ENCODE measurements at regions not wholly inside any gene's neighbourhood (a gene's known extent, or its start where the extent isn't known, plus 50 kb on each side); places are given as distances from the start of the nearest gene placed in this dataset.

DNA sequence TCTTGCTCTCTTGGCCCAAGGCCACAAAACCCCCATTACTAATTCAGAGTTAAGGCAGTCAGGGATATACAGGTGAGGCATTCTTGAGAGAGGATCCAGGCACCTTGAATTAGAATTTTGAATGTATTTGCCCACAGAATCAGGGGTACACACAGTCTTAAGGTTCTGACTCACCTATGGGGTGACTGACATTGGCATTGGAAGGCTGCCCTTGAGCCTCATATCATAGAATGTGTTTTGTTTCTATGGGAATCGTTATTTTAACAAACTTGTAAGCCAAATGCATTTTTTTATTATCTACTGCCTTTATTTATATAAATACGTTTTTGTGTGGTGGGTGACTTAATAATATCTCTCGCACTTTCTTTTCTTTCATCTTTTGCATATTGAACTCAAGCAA lies 218.6 kb upstream of the CITED2 start:
- DNase-seq (ENCODE audit: low spot score) = no peak

- no peak for DNase-seq (ENCODE audit: low spot score)
Measured at GRCh38 chr6:139592011-139592410, 217.6 kb upstream of the CITED2 start.

DNA sequence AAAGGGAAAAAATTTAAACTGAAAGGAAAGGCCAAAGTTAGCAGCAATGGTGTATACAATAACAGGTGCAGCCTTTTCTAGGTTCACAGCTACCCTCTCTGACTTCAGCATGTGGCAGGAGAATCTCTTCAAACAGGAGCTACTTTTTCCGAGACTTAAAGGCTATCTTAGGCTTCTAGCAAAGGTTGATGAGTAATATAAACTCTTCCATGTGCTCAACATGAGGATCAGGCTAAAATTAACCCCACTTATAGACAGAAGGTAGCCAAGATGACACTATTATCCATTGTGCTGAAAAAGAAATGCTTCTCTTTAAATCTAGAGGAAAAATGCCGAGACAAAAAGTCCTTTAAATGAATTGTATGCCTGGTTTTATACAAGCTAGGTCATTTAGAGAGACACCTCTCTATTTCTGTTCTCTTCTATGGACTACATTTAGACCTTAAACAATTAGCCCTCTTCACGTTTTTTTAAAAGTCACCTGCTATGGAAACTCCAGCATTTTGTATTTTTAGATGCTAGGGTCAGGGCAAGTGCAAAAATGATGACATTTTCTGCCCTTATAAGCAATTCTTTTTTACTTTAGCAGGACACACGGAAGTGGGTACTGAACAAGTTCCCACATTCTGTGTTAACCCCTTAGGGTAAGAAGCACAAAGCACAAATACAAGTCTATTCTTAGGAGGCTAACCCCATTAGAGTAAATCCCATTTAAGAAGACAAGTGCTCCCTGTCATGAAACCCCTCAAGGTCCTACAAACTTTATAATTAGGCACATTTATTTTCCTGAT lies 216.8 kb upstream of the CITED2 start:
- DNase-seq (ENCODE audit: low spot score) = no peak

- no peak for DNase-seq (ENCODE audit: low spot score)
Measured at GRCh38 chr6:139590206-139590605, 215.8 kb upstream of the CITED2 start.

DNA sequence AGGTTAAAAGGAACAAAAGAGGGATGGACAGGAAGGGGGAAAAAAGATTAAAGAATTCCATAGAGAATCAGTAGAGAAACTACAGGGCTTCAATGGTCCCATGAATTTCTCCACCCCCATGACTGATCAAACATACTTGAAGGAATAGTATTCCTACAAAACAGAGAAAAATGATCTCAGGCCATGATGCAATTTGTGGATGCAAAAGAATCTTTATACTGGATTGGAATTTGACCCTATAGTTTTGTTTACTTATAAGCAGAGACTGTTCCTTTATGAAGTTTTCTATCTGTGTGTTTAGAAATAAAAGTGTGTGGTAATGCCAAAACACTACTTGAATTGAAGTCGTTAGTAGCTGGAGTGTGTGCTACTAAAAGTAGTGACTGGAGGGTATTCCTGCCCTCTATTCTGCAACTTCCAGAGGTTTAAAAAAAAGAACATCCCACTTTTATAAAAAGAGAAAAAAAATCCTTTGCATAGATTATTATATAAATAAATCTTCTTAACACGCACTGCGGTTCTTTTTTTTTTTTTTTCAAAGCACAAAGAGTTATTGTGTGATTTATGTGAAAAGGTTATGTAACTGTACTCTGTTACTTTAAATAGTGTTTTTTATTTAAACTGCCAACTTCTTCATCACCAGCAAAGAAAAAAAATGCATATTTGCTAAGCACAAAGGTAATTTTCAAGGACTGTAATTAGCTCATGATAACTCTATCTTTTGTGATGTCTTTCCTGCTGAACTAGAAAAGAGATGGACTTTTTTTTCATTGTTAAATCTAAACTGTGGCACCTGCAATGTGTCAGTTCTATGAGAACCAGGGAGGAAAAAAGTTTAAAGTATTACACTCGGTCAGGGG lies 214.5 kb upstream of the CITED2 start:
- DNase-seq (ENCODE audit: low spot score) = no peak

- DNase-seq (ENCODE audit: low spot score) = no peak
Measured at GRCh38 chr6:139588076-139588639, 213.7 kb upstream of the CITED2 start.

DNA sequence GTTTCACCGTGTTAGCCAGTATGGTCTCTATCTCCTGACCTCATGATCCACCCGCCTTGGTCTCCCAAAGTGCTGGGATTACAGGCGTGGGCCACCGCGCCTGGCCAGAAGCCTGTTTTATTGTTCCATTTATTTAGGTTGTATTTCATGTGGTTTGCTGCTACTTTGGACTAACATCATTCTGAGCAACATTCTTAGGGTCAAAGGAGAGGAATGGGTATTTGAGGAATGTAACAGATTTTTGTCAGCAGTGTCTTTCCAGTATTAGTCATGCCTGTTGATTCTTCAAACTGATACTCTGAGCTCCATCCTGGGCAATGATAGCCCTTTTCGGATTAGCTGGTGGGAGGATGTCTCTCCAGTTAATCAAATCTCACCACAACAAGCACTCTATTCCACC lies 213.0 kb upstream of the CITED2 start:
- DNase-seq (ENCODE audit: low spot score) = no peak

DNA sequence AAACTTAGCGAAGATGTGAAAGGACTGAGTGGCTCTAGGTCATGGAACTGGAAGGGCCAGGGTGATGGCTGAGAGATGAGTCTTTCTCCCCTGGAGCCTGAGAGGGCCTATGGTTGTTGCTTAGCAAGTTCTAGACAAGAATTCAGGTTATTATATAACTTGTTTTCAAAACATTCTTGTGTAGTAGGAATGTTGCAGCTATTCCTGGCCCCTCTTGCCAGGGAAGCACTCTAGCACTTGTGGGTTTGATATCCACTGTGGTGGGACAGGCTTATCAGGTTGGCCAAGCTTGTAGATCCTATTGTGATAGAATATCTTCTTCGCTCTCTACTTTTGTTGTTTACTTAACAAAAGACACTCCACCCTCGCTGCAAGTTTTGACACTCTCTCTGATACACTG lies 211.8 kb upstream of the CITED2 start:
- no peak for DNase-seq (ENCODE audit: low spot score)

DNA sequence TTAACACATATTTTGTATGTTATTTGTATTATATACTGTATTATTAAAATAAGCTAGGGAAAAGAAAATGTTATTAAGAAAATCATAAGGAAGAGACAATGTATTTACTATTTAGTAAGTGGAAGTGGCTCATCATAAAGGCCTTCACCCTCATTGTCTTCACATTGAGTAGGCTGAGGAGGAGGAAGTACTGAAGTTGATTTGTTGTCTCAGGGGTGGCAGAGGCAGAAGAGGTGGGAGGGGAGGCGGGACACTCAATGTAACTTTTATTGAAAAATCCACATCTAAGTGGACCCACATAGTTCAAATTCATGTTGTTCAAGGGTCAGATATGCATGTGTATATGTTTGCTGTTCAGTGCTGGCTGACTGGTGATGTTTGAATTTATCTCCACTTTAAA lies 210.2 kb upstream of the CITED2 start:
- DNase-seq (ENCODE audit: low spot score) = no peak

- no peak for DNase-seq (ENCODE audit: low spot score)
Measured at GRCh38 chr6:139583420-139583819, 209.0 kb upstream of the CITED2 start.

- DNase-seq (ENCODE audit: low spot score) = no peak
Measured at GRCh38 chr6:139582956-139583355, 208.5 kb upstream of the CITED2 start.

DNA sequence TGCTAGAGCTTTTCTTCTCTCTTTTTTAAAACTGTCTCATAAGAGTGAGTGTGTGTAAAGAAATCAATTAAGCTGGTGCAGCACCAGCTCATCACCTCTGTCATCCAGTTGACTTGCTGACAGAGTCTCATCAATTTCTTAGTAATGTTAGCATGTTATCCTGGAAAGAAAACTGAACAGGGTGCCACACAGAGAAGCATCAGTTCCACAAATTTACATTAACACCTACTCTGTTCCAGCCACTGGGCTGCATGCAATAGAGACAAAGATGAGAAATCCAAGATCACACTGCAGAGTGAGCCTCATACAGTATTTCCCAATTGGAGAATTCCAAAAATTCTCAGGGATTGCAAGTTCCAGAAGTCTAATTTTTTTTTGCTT lies 207.0 kb upstream of the CITED2 start:
- DNase-seq (ENCODE audit: low spot score) = no peak

DNA sequence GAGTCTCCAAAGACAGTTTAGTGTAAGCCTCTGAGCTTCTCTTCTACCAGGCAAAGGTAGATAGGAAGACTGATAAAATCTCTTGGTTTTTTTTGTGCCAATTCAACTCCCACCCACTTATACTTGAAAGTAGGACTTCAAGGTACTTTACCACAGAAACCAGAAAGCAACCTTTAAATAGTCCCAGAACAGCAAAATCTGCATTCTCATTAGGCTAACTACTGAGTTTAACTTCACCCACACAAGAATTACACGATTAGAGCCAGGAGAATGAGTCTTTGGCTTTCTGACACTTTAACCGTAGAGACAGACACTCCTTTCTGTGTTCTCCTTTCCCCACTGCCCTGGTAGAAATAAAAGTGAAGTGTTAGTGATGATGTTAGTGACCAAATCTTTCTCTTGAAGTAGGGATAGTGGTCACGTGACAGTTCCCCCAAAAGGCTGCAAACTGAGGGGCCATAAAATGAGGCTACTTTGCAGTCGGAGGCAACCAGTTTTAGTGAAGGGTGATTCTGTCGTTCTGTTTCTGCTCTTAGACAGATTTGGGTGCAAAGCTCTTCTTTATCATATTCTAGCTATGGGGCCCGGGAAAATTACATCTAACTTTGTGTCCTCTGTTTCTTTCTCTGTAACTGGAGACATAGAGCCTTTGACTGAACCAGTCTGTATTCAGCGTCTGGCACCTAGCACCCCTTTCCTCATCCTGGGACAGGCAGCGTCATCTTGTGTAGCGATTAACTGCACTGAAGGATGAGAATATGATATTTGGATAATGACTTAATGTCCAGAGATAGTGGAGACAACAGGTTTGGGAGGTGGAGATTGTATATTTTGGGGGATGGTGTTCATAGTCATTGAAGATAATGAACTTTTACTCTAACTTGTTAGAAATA lies 206.4 kb upstream of the CITED2 start:
- DNase-seq (ENCODE audit: low spot score) = no peak

DNA sequence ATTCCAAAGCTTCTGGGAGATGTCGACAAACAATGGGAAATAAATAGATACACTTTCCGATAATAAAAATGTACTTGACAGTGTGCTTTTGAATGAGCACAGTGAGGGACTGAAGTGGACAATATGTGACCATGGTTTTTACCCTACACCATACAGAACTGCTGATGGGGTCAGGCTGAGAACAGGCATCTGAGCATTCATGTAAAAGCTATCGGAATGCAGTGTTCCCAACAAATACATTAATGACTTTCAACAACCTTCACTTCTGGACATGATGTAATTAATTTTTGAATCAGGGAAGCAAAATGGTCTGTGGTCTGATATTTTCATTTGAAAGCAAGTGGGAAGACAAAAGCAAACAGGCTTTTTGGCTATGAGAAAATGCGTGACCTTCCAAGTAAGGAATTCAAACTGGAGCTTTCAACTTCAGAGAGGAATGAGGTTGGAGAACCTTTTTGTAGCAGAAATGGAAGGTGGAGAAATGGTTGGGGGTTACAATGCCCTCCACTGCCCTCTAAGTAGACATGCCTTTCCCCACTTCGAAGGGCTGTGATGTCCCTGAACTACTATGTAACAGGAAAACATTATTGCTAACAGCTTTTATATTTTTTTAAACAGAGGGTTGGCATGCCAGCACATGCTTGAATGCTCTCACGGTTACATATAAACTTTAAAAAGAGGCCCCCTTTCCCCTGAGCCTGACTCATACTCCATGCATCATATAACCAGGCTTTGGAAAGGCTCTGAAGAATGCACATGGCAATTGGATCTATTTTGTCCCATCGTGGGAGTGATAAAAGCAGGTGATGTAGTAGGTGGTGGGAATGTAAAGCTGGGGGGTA lies 203.5 kb upstream of the CITED2 start:
- DNase-seq (ENCODE audit: low spot score) = no peak

- DNase-seq (ENCODE audit: low spot score) = no peak
Measured at GRCh38 chr6:139577124-139577762, 202.8 kb upstream of the CITED2 start.

DNA sequence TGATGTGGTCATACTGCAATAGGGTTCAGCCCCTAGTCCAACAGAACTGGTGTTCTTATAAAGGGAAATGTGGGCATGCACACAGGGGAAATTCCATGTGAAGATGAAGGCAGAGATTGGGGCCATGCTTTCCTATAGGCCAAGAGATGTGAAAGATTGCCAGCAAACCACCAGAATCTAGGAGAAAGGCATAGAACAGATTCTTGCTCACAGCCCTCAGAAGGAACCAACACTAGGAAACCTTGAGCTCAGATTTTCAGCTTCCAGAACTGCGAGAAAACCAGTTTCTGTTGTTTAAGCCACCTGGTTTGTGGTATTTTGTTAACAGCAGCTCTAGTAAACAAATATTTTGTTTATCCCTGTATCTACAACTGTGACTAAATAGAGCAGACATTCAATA lies 197.6 kb upstream of the CITED2 start:
- DNase-seq (ENCODE audit: low spot score) = no peak

GRCh38 chr6:139570166-139570565 lies 195.7 kb upstream of the CITED2 start:
- DNase-seq (ENCODE audit: low spot score) = no peak

- no peak for DNase-seq (ENCODE audit: low spot score)
Measured at GRCh38 chr6:139569566-139569965, 195.1 kb upstream of the CITED2 start.

DNA sequence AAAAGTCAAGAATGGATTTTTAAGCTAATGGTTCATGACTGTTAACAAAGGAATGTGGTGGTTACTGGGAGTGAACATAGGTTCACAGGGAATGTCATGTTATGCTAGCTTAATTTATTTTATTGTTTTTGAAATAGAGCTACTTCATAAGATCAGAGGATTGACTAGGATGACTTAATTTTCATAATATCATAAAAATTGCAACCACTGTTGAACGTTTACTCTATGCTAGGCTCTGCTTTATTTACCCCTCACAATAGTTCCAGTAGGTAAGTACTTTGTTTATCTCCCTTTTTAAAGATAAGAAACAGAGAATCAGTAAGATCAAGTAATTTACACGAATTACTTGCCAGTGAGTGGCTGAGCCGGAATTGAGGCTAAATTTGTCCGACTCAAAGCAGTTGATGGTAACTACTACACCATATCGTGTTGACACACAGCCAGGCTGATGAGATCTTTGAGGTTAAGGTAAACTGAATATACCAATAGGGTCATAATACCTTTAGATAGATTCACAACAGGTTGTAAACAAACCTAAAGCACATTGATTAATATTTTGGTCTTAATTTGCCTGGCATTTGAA lies 194.6 kb upstream of the CITED2 start:
- no peak for DNase-seq (ENCODE audit: low spot score)

All from CD4-positive, alpha-beta T cell treated with Interleukin-2 at 100 ng/mL for 4 hours (primary cell).